ENCODE measurements at regions not wholly inside any gene's neighbourhood (a gene's known extent, or its start where the extent isn't known, plus 50 kb on each side); places are given as distances from the start of the nearest gene placed in this dataset.

- TF ChIP-seq TAF1 (IDR thresholded peaks at IDR 0.05; ENCODE audit: low read depth) (no peak), YY1 (IDR thresholded peaks at IDR 0.05; ENCODE audit: low read depth) (no peak), EP300 (IDR thresholded peaks at IDR 0.05; ENCODE audit: borderline replicate concordance) (no peak), RAD21 (IDR thresholded peaks at IDR 0.05; ENCODE audit: low read depth) (no peak), FOXM1 (IDR thresholded peaks at IDR 0.05; ENCODE audit: borderline replicate concordance, low read depth) (no peak), CEBPB (IDR thresholded peaks at IDR 0.05) (no peak), REST (IDR thresholded peaks at IDR 0.05; ENCODE audit: low read depth) (no peak)
Measured at GRCh38 chr6:121635355-121635754, 199.9 kb downstream of the GJA1 start.

All from Ishikawa (cell line).